GM18870 (cell line): ENCODE measurements at regions not wholly inside any gene's neighbourhood (a gene's known extent, or its start where the extent isn't known, plus 50 kb on each side); places are given as distances from the start of the nearest gene placed in this dataset.
"Not testable (repeated sequence)": the region's sequence is repeated elsewhere in the genome, so short reads cannot be mapped to it uniquely, and the experiment has no call there.

Source experiments
- ATAC-seq: cut with Tn5 transposase; IDR thresholded peaks from one replicate; pipeline ENCODE4 v1.9.1; 2021; ENCODE audit warnings: moderate library complexity; ENCODE audit not compliant: unreplicated experiment

DNA sequence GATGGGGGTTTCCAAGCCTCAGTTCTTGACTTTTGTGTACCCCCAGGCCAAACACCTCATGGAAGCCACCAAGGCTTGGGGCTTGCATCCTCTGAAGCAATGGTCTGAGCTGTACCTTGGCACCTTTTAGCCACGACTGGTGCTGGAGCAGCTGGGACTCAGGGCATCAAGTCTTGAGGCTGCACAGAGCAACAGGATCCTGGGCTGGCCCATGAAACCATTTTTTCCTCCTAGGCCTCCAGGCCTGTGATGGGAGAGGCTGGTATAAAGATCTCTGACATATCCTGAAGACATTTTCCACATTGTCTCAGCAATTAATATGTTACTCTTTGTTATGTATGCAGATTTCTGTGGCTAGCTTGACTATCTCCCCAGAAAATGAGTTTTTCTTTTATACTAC is 269.1 kb upstream of the TBX18 start:
- ATAC-seq = no peak

DNA sequence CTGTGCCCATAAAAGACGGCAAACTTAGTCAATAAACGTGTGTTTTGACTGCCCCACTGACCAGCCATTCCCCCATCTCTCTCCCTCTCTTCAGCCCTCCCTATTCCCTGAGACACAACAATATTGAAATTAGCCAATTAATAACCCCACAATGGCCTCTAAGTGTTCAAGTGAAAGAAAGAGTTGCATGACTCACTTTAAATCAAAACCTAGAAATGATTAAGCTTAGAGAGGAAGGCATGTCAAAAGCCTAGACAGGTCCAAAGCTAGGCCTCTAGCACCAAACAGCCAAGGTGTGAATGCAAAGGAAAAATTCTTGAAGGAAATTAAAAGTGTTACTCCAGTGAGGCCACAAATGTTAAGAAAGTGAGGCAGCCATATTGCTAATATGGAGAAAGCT is 261.6 kb upstream of the TBX18 start:
- ATAC-seq = no peak

DNA sequence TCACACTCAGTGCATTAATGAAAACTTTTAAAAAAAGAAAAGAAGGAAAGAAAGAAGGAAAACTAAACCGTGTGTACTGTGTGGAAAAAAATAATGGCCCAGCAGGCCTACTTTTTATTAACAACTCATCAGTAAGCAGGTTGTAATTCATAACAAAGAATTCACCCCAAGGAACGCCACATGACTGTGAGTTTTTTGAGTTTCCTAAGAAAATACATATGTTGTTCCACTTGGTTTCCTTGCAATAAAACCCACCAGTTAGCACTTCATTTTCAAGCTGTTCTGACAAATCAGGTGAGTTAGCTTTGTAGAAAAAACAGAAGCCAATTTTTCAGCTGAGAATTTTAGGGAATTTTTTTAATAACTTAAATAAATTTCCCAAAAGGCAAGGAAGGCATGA is 259.3 kb upstream of the TBX18 start:
- ATAC-seq = no peak

DNA sequence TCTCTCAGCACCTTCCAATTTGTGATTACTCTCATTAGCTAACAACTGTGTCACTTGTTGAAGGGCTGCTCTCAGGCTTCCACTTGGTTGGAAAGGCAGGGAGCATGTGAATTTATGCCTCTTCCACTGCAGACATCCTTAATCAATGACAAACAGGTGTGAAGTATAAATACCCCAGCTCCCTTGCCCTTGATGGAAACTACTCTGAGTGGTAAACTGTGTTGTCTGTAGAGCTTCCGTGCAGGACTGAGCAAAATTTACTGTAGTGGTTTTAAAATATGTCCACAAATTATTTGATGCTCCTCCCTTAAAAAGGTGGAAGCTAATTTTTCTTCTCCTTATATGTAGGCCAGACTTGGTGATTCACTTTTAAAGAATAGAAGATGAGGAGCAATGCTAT is 253.0 kb upstream of the TBX18 start:
- ATAC-seq = no peak

DNA sequence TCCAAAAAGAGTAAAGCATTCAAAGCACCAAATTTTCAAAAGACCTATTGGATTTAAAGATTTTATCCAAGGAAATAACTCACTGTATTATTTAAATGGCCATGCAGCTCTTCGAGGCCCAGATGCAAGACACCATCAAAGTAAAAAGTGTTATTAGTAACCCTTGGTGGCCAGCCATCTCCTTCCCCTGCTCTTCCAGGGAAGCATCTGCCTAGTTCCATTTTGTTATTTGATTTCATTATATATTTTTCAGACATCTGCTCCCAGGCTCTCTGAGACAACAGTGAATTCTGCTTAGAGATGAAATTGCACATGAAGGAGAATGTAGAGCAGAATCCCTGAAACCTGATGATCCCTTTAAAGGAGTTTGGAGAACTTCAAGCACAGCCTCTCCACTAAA is 252.3 kb upstream of the TBX18 start:
- ATAC-seq = no peak

DNA sequence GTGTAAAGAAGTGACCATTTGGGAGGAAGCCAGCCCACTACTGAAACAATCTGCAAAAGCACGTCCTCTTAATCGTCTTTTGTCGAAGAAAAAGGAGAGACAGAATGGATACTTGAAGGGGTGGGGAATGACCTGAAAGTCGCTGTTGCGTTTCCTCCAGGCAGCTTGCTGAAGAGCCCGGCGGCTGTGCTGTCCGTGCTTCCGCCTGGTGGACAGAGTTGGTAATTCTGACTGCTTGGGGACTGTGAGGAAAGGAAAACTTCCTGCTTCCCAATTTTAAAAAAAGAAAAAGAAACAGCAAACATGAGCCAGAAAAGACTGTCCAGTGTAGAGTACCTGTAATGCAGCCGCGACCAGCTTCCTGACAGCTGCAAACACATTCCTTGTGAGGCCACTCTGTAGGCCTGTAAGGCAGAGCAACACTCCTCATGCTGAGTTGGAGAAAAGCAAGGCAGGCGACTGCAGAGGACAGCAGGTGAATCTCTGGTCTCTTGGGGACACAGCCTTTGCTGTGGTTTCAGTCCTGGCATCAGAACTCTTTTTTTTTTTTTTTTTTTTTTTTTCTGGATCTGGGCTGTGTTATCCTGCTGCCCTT is 251.1 kb upstream of the TBX18 start:
- peak; percentile 78 for ATAC-seq

DNA sequence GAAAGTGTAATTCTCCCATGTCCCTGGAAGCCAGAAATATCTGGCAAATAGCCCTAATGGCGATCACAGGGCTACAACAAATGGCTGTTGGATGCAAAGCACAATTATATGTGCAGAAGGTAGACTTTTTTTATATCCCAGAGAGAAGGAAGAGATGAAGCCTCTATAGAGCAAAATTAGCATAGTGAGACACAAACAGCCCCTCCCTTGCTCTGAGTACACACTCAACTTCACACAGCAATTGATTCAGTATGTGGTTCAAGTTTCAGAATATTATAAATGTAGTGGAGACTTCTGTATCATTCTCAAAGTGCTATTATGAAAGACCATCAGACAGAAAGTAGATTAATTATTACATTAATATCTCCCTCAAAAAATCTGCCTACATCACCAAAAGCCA is 246.5 kb upstream of the TBX18 start:
- ATAC-seq = no peak

DNA sequence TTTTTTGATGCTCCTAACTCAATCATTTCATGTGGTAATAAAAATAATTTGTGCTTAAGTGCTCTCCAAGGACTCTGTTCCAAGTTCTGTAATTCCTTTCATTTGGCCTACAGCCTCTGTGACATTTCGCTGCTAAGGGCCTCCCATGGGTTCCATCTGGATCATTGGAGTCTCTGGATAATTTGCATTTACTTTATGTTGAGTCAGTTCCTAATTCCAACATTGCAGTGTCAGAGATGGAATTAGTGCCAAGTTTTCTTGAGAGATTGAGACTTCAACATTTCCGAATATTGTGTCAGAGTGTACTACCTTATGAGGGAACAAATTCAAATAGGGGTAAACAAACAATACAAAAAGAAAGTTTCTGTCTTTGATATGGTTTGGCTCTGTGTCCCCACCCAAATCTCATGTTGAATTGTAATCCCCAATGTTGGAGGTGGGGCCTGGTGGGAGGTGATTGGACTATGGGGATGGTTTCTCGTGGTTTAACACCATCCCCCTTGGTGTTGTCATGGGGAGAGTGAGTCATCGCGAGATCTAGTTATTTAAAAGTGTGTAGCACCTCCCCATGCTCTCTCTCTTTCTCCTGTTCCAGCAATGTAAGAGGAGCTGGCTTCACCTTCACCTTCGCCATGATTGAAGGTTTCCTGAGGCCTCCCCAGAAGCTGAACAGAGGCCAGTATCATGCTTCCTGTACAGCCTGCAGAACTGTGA is 244.1 kb upstream of the TBX18 start:
- ATAC-seq = no peak

DNA sequence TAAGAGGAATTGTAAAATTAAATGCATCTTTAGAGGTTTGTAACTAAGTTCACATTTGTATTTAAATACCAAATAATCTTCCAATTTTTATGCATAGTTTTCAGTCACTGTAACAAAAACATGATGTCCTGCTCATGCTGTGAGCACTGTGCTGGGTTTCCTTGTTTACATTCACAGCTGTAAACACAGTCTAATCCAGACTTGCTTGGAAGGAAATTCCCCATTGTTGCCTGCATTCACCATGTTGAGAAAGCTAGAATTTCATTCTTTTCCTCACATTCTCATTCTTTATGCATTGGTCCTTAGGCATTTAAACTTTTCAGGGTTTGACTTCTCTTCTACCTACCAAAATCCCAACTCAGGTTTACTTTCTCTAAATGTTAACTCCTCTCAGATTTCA is 242.0 kb upstream of the TBX18 start:
- ATAC-seq = no peak

DNA sequence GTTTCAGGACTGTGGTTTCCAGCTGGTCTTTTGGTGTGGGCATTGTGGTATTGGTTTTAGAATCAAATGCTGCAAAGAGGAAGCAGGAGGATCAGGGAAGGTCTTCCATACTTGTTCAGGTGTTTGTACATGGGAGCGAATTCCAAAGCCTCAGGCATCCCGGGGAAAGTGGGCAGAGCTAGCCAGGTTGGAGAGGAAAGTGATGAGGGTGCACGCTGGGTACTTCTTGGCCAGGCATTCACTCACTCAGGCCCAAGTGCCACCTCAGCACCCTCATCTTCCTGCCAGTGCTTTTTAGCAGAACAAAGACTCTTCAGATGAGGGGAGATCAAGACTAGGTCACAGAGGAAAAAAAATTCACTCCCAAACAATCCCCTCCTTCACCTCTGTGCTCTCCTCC is 241.1 kb upstream of the TBX18 start:
- no peak for ATAC-seq

DNA sequence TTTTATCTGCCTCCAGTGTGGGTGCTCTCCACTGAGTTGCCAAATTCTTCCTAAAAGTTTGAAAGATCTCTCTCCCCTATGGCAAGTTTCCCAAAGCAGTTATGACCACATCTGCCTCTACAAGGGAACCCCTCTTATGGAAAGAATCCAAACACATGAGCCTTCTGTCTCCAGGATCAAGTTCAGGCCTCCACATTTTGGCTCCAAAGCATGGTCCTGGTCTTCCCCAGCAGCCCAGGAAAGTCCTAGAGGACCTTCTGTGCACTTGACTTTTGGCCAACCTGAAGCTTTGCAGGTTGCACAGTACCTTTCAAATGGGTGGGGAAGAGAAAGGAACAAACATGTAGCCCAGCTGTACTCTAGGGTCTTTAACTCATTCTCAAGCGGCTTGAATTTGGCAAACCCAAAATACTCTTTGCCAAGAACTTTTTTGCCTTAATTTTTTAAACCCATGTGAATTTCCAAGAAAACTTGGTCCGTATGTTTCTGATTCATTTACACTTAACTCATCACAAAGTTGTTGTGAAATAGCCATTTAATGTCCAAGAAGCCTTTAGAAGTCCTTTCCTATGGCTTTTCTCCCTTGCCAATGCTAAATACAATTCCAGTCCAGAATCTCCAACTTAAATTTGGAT is 240.1 kb upstream of the TBX18 start:
- ATAC-seq = no peak

DNA sequence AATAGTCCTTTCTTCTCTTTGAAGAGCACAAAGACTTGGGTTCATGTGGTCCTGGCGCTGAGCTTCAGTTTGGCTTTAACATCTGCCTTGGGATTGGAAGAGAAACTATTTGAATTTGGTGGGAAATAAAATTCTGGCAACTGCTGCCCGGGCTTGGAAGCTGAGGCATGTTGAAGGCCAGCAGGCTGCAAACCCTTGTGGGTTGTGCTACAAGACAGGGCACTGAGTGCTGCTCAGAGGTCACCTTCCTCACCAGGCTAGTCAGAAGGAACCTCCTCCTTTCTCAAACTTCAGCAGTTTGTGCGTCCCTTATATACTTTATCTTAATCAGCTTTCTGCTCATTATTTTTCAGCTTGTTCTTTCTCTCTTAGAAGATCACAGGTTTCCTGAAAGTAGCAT is 238.4 kb upstream of the TBX18 start:
- no peak for ATAC-seq

DNA sequence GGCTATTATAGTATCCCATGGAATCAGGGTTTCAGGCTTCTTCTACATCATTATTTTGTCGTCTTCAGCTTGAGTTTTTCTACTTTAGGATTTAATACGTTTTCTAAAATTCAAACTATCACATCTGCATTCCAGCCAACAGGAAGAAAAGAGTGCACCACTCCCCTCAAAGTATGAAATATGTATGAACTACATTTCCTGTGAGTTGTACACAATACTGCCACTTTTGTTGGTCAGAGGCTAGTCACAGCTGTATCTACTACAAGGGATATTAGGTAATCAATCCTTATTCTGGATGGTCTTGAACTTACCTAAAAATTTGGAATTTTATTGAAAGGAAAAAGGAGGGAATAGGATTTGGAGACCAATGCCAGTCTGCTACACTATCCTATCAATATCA is 235.6 kb upstream of the TBX18 start:
- ATAC-seq = no peak

DNA sequence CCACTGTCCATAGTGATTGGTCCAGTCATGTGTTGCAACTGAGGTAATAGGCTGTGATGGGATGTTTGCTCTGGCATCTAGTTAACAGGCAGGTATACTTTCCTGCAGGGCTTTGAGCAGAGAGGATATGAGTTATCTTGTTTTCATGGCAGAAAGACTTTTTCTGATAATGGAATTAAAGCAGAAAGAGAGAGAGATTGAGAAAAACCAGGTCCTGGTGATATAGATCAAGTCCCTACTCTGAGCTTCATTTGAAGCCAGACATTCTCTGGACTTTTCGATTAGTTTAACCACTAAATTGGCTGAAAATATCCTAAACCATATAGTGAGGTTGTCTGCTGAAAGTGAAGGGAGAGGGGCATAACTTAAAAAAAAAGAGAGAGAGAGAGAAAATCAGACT is 233.8 kb upstream of the TBX18 start:
- no peak for ATAC-seq

DNA sequence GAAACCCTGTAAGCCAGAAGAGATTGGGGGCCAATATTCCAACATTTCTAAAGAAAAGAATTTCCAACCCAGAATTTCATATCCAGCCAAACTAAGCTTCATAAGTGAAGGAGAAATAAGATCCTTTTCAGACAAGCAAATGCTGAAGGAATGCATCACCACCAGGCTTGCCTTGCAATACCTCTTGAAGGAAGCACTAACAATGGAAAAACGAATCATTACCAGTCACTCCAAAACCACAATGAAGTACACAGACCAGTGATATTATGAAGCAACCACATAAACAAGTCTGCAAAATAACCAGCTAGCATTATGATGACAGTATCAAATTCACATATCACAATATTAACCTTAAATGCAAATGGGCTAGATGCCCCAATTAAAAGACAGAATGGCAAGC is 224.4 kb upstream of the TBX18 start:
- ATAC-seq = not testable (repeated sequence)

DNA sequence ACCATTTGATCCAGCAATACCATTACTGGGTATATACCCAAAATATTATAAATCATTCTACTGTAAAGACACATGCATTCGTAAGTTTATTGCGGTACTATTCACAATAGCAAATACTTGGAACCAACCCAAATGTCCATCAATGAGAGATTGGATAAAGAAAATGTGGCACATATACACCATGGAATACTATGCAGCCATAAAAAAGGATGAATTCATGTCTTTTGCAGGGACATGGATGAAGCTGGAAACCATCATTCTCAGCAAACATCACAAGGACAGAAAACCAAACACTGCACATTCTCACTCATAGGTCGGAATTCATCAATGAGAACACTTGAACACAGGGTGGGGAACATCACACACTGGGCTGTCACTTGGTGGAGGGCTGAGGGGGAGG is 221.1 kb upstream of the TBX18 start:
- not testable (repeated sequence) for ATAC-seq

DNA sequence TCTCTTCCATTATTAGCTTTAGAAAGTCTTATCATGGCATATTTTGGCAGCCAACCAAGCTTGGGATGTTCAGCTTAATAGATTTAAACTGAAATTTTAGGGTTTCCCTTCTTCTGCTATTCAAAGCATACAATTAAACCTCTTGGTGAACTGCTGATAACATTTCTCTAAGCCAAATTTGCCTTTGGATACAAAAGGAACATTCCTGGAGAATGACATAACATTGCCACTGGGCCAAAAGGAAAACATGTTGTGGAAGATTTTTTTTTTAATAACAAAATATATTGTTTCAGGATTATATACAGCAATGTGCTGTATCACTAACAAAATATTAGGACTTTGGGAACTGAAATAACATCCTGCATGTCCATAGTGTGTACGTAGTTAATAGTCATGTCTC is 215.1 kb upstream of the TBX18 start:
- ATAC-seq = no peak

DNA sequence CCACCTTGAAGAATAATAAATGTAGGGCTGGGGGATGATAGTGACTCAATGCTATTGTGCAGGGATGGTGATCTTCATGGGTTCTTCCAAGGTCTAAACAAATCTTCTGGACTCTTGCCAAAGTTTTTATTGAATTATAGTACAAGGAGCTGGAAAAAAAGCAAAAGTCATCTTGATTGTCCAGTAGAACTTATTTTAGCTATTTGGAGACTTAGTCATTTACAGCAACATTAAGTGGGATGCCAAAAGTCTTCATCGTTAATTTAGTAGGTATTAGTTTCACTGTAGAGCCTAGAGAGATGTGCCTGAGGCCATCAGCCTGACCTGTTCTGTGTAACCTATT is 212.9 kb upstream of the TBX18 start:
- ATAC-seq = no peak

DNA sequence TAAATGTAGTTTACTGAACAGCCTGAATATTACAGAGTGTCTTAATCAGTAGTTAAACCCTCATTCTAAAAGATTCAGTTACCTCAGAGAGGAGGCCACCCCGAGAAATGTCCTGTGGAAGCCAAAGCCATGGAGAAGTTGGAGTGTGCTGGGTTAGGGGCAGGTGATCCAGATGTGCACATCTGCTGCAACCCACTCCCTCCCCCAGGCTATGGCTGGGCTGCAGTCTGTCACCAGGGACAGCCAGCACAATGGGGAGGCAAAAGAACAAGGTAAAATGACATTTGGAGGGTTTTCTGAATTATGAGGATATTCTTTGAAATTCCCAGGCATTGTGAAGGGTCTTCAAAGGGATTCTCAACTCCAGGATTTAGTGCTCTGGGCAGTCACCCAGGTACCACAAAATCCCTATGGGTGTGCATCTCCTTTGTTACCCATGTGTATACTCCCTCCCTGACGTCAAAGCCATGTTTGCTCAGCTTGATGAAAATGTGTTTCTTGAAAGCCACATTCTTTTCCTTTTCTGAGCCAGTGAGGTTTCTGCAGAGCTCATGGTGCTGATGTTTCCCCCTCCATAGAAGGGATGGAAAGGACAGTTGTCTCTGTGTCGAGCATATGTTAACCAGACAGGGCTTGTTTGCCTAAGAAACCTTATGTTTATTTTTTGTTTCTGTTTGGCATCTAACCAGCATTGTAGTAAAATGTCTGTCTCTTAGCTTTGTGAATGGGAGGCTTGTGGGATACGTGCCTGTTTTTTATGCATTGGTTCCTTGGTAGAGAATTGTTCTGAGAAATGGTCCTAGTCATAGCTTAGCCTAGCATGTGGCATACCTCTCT is 212.3 kb upstream of the TBX18 start:
- no peak for ATAC-seq

DNA sequence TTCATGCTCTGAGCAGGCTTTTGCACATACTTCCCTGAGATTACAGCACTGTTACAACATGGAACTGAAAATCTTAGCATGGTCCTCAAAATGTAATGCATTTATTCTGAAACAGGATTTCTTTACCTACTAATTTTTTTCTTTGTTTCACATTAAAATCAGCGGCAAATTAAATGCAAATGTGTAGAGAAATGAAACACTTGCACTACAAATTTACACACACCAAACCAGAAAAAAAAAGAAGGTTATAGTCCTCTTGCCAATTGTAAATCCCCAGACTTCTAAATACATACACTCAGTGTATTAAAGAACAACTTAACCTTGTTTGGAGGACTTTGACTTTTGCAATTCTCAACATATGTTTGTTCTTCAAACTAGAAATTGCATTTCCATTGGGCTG is 210.9 kb upstream of the TBX18 start:
- no peak for ATAC-seq

DNA sequence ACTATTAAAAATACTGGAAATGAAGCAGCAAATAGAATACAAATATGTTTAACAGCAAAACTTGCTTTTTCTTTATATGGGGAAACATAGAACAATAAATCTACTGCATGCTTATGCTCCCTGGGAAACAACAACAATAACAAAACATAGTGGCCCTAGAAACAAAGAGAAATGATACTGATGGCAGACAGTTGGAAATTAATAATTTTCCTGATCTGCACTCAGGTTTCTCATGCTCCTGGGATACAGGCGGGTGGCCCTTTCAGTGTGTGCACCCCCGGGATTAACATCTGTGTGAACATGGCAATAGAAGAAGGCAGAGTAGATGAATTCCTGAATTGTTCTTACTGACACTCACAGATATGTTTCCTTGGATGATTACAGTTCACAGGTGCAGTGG is 209.2 kb upstream of the TBX18 start:
- no peak for ATAC-seq

DNA sequence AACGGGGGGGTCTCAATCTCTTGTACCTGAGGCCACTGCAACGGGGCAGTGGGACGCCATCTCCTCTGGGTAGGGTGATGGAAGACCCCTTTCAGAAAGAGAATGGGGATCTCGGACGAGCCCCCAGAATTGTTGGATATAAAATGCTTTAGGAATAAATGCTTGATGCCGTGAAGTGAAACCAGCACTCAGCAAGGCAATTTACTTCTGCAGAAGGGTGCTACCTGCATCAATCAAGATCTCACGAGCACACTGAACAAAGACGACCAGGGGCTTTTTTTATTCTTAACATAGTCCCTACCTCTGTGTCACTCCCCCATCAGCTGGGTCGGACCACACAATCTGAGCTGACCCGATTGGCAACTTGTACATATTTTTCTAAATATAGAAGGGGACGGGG is 203.6 kb upstream of the TBX18 start:
- no peak for ATAC-seq
